Prostate gland (tissue), 2 donors: ENCODE measurements at regions not wholly inside any gene's neighbourhood (a gene's known extent, or its start where the extent isn't known, plus 50 kb on each side); places are given as distances from the start of the nearest gene placed in this dataset.

Experiments used
- DNase-seq: peaks from one replicate; pipeline ENCODE4 v3.0.0-alpha.2; 2019; ENCODE audit warnings: low spot score
- H3K27ac ChIP-seq, 2 donors: fragments of 200-600 bp; sonication (generic); 2 replicates each; pipeline ENCODE4 v1.5.1; 2017 to 2019
- H3K27me3 ChIP-seq: fragments of 200-600 bp; sonication (generic); replicated peaks from 2 replicates; pipeline ENCODE4 v1.5.1; 2019; ENCODE audit not compliant: insufficient read depth
- H3K36me3 ChIP-seq, 2 donors: fragments of 200-600 bp; sonication (generic); 1 replicate in 1 of 2; 2 replicates in 1 of 2; pipeline versions ENCODE4 v1.5.1 to v1.8.1; 2017 to 2019
- H3K4me1 ChIP-seq: fragments of 200-600 bp; sonication (generic); replicated peaks from 2 replicates; pipeline ENCODE4 v1.5.1; 2019
- H3K4me3 ChIP-seq, 2 donors: fragments of 200-600 bp; sonication (generic); 2 replicates each; pipeline ENCODE4 v1.5.1; 2017 to 2019
- H3K9me3 ChIP-seq: fragments of 200-600 bp; sonication (generic); 2 replicates; pipeline ENCODE4 v1.5.1; 2017
- POLR2A ChIP-seq: fragments of 450-650 bp; IDR thresholded peaks from one replicate; pipeline ENCODE4 v1.6.1; 2016; ENCODE audit warnings: antibody characterized with exemption, mild to moderate bottlenecking
- POLR2AphosphoS5 ChIP-seq: sonication (generic); formaldehyde crosslinking; IDR thresholded peaks from one replicate; pipeline ENCODE4 v1.6.1; 2017; ENCODE audit warnings: antibody characterized with exemption
- WGBS: methylation state at CpG from one replicate; pipeline ENCODE4 v1.1.5; 2018; 5-methylcytosine and 5-hydroxymethylcytosine counted together
- intact Hi-C: fragments of 100-400 bp; cut with DNase I; formaldehyde crosslinking; loops from one replicate; pipeline ENCODE4 v1.14.2; 2022
- TF ChIP-seq, protein P1 (sequence below), 4 experiments: fragments of 200-600 bp in 2 of 4; fragments of 450-650 bp in 2 of 4; sonication (generic) in 2 of 4; IDR thresholded peaks; 1 replicate in 3 of 4; 2 replicates in 1 of 4; pipeline ENCODE4 v1.5.1; 2016 to 2019; ENCODE audit warnings: antibody characterized with exemption in 4 of 4, mild to moderate bottlenecking in 2 of 4, moderate library complexity in 2 of 4

- DNase-seq = no peak
- Histone ChIP-seq H3K27ac (no peak overlapping the region), H3K4me1 (no peaks in the 10 kb centered on the region), H3K36me3 (no peaks in the 10 kb centered on the region), H3K9me3 (no peaks in the 10 kb centered on the region), H3K27me3 (no peaks in the 10 kb centered on the region), H3K4me3 (no peak overlapping the region)
- intact Hi-C loops = no loop called here
- no peak for TF ChIP-seq POLR2A
- TF ChIP-seq, protein P1, sequence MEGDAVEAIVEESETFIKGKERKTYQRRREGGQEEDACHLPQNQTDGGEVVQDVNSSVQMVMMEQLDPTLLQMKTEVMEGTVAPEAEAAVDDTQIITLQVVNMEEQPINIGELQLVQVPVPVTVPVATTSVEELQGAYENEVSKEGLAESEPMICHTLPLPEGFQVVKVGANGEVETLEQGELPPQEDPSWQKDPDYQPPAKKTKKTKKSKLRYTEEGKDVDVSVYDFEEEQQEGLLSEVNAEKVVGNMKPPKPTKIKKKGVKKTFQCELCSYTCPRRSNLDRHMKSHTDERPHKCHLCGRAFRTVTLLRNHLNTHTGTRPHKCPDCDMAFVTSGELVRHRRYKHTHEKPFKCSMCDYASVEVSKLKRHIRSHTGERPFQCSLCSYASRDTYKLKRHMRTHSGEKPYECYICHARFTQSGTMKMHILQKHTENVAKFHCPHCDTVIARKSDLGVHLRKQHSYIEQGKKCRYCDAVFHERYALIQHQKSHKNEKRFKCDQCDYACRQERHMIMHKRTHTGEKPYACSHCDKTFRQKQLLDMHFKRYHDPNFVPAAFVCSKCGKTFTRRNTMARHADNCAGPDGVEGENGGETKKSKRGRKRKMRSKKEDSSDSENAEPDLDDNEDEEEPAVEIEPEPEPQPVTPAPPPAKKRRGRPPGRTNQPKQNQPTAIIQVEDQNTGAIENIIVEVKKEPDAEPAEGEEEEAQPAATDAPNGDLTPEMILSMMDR (IDR thresholded peaks at IDR 0.05) = no peak
- no peak for TF ChIP-seq POLR2AphosphoS5
- WGBS = 96% methylated on average over 1 of the region's 1 CpG
Measured at GRCh38 chr10:118950190-118950680, 79.3 kb upstream of the NANOS1 start.

DNA sequence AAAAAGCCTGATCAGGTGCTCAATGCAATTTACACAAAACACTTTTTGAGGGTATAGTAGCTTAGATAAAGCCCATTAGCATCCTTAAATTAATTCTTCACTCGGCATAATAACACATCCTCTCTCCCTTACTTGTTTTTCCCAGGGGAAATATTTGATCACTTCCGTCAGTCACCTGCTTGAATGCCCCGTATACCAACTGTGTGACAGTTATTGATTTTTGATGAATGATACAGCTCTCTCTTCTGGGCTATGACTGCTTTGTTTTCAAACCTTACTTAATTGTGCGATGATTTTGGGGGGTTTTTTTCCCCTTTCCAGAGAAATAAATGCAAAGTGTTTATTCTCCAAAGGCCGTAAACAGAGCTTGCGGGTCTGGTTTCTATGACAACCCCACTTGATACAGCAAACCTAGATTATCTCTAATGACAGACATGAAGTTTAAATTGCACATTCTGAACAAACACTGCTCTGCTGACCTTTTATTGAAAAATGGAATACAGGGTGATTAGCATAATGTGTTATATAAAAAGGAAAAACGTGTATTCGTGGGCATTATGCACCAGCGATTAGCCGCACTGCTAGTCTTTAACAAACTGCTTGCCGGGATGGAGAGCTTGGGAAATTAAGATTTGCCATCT is 78.4 kb upstream of the NANOS1 start:
- no peak overlapping the region for H3K27ac ChIP-seq
- H3K9me3 ChIP-seq = no peaks in the 10 kb centered on the region
- H3K27me3 ChIP-seq = no peaks in the 10 kb centered on the region
- no peaks in the 10 kb centered on the region for H3K36me3 ChIP-seq
- intact Hi-C loops = no loop called here
- 90% methylated on average over 11 of the region's 11 CpGs for WGBS
- no peak for TF ChIP-seq POLR2AphosphoS5
- TF ChIP-seq, protein P1 (IDR thresholded peaks at IDR 0.05) = no peak
- no peak for TF ChIP-seq POLR2A
- H3K4me3 ChIP-seq = no peak overlapping the region
- DNase-seq = no peak
- no peaks in the 10 kb centered on the region for H3K4me1 ChIP-seq

DNA sequence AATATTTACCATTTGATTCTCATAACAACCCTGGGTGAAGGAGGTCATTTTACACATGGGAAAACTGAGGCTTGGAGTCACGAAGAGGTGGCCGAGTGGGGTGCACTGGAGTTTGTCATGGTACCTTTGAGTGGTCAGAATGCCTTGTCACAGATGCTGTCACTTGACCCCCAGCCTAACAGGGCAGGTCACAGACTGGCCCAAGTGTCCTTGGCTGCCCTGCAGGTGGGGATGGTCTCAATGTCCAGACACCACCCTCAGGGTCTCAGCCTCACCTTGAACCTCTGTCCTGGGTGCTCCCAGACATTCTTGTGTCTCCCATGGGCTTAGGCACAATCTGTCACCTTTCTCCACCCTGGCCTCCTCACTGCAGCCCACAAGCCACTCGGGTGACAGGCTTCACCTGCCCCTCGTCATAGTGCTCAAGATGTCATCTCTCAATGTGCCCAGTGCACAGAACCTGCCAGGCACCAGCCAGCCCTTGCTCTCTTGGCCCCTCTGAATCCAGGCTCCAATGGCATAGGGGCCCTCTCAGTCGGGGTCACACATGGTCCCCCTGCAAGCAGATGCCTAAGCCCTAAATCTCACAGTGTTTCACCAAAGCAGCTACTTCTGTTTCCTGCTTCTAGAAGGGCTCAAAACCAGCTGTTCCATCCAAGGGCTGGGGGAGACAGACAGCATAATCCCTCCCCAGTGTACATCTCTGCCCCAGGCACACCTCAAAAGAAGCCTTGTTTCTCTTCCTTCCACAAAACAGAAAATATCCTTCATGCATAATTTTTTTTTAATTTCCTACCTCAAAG is 76.8 kb upstream of the NANOS1 start:
- Histone ChIP-seq H3K27ac (no peak overlapping the region), H3K36me3 (no peaks in the 10 kb centered on the region), H3K4me3 (no peak overlapping the region), H3K9me3 (no peaks in the 10 kb centered on the region), H3K4me1 (no peaks in the 10 kb centered on the region), H3K27me3 (no peaks in the 10 kb centered on the region)
- TF ChIP-seq, protein P1 (IDR thresholded peaks at IDR 0.05) = no peak
- TF ChIP-seq POLR2AphosphoS5 (no peak), POLR2A (no peak)
- DNase-seq = no peak
- intact Hi-C loops = no loop called here
- WGBS = 89% methylated on average over 5 of the region's 5 CpGs

DNA sequence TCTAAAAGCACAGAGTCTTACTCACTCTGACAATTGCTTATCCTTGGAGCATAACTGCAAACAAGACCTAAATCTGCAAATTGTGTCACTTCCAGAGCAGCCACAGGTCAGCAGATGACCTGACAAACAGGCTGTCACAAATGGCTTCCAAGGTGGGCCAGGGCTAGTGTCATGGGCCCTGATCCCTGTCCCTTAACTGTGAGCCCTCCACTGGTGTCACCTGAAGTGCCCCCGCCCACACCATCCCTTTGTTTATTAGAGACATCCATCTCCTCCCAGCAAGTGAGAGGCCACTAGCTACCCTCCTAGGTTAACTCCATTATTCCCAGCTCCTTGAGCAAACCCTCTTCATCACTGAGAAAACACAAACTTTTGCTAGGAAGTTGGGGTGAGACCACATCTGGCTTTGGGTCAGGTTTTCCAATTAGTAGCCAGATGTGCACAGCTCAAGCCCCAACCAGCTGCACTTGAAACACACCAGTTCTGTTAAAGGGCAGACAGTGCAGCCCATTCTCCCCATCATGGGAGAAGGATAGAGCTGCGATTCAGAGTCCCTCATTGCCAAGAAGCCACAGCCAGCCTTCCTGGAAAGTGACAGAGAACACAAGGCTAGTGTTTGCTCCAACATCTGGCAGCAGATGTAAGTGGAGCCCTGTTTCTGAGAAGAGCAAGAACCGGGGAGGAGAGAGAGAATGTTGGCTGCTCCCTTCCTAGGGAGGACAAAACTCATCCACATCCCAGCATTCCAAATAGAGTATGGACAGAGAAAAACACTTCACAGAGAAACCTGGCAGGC is 75.7 kb upstream of the NANOS1 start:
- no peak for DNase-seq
- no peak overlapping the region for H3K27ac ChIP-seq
- H3K36me3 ChIP-seq = no peaks in the 10 kb centered on the region
- H3K4me3 ChIP-seq = no peak overlapping the region
- intact Hi-C loops = no loop called here
- no peaks in the 10 kb centered on the region for H3K27me3 ChIP-seq
- 61% methylated on average over 3 of the region's 3 CpGs for WGBS
- no peaks in the 10 kb centered on the region for H3K4me1 ChIP-seq
- H3K9me3 ChIP-seq = no peaks in the 10 kb centered on the region
- TF ChIP-seq POLR2A = no peak
- TF ChIP-seq, protein P1 (IDR thresholded peaks at IDR 0.05) = no peak
- no peak for TF ChIP-seq POLR2AphosphoS5
